HG03378 (cell line): ENCODE measurements at regions not wholly inside any gene's neighbourhood (a gene's known extent, or its start where the extent isn't known, plus 50 kb on each side); places are given as distances from the start of the nearest gene placed in this dataset.

Source experiments
- ATAC-seq: cut with Tn5 transposase; IDR thresholded peaks from one replicate; pipeline ENCODE4 v1.9.1; 2021; ENCODE audit warnings: mild to moderate bottlenecking, moderate library complexity; ENCODE audit not compliant: unreplicated experiment

DNA sequence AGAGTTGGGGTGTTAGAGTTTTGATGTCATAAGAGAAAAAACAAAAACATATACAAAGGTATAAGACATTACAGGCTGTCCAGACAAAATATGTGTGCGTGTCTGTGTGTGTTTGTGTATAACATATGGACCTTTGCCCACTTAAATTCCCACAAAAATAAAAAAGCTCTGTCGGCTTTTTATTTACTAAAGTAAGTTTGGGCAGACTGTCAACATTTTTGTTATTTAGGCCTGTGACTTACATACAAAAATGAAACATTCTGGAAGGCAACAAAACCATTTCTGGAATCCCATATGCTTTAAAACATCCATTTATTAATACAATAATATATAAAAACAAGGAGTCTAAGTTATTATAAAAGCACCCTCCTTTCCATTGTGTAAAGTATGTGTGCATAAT is 960.1 kb upstream of the FAT3 start:
- no peak for ATAC-seq

DNA sequence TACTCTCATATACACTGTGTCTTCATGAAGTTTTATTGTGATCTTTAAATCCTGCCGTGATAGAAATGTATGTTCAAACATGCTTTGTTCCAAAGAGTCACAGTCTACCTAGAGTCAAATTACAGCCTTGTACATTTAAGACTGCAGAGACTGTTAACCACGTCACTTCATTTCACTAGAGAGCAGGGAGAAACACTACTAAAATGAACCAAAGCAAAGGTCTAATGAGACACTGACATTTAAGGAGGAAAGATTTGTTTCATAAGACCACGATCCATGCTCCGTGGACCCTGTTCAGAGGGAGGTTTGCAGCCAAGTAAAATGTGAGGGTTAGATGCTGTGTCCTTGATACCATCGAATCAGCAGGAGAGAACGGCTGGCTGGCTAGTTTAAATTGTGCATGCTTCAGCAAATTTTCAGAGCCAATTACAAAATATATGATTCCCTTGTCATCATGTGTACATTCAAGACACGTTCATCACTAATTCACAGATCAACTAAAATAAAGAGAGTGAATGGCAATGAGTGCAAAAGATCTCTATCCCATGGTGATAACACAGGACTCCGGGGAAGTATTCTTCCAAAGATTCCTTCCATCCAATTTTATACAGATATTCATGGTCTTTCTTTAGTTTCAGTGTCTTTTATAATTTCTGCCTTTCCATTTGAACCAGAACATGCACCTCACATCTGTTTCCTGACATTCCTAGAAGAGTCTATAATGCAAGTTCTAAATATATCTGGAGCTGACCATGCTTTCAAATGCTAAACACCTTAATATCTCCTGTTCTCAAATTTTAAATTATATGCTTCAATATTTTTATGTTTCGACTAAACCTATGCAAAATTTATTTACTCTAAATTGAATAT is 960.9 kb upstream of the FAT3 start:
- ATAC-seq, result no peak

DNA sequence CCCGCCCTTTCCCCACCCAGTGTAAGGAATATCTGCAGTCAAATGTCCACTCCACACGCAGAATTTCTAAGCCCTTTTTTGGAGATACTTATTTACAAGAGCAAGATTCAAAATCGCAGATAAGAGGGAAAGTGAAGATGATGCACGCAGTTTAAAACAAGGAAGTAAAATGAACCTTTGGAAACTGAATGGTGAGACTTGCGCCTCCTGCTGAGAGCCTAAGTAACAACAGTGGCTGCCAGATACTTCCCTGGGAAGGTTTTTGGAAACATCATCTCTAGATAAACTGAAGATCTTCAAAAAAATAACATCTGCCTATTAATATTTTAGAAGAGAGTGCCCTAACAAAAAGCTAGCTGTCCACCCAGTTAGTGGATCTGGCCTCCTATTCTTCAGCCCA is 963.1 kb upstream of the FAT3 start:
- no peak for ATAC-seq

DNA sequence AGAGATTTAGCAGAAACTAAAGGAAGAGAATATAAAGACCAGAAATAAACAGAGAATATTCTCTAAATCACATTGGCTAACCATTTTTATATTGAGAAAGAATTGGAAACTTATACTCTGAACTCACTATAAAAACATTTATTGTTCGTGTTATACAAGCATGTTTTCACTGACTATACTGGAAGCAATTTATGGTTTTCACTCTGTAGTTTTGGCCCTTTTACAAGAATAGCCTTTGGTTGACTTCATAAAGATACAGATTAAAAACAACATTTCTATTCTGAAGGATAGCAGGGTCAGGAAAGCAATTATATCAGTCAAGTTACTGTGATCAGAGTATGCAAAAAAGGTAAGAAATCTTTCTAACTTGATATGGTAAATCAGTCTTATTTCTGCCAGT is 965.7 kb upstream of the FAT3 start:
- no peak for ATAC-seq

DNA sequence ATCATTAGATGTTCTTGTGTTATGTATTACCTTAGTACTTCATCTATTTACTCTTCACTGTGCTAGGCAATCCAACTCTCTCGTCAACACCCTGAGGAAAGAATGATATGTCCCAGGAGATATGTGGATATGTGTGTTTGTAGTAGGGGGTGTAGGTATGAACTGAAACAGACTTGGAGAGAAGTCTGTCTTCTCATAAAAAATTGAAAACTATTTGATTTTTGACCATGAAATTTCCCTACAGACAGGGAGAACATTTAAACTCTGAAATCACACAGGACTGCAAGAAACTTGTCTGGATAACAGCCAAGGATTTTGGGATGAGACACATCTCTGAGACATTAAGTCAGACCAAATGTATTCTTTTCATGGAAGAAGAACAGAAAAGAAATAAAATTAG is 967.0 kb upstream of the FAT3 start:
- no peak for ATAC-seq

DNA sequence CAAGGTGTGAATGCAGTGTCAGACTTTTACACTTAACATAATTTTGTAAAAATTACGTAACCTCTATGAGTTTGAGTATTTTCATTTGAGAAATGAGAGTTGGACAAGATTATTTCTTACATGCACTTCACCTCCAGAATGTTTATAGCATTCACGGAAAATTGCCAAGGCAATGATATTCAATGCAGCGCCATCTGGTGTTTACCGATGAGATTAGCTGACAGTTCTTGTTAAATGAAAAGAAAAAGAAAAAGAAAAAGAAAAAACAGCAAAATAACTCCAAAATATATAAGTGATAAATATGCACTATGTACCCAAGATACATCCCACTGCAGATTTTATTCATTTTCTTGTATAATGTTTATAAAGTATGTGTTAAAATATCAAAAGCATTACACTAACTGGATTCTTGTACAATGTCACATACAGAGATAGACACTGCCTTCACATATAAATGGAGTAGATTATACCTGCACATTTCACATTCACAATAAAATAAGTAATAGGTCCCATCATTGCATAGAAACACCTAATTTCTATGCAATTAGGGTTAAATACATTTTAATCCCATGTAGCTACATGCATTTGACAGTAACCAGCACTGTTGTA is 976.3 kb upstream of the FAT3 start:
- ATAC-seq, result peak; percentile 61

DNA sequence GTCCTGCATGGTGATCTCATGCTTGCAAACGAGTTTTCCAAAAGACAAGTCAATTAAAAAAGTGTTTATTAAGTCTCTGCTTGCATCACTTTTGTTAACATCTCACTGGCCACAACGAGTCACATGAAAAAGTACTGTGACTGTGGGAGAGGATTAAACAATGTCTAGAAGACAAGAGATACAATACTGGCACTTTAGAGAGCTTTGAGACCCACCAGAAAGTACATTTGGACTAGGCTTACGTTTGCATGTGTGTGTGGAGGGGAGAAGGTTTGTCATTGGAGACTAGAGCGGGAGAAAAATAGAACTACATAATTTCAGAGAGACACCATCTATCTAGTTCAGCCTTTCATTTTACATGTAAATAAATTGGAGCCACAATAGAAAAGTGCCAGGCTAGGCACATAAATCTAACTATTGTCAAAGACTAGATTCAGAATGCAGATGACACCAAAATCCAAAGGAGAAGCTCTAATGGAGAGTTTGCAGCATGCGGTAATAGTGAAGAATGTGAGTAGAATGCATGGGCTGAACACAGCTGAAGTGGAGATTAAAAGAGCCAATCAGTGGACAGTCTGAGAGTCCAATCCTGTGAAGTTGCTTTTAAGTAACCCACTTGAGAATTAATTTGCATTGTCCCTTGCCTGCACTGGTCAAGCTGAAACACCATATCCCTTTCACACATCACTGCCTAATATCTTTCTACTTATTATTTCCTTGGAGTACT is 977.4 kb upstream of the FAT3 start:
- ATAC-seq, result no peak

DNA sequence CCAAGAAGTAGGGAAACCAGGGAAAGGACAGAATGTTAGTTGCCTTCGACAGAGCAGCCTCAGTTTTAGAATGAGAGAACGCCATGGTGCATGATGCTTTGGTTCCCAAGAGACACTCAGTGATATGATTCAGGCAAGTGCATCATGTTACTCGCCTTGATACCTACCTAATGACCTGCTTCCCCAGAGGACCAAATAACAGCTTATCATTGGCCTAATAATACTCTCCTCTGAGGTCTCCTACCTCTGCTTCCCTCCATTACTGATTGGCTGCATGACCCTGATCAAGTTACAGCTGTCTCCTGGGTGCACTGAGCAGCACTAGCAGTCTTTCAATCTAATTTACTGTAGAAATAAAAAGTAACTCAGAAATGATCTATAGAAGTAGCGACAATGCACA is 979.7 kb upstream of the FAT3 start:
- no peak for ATAC-seq

DNA sequence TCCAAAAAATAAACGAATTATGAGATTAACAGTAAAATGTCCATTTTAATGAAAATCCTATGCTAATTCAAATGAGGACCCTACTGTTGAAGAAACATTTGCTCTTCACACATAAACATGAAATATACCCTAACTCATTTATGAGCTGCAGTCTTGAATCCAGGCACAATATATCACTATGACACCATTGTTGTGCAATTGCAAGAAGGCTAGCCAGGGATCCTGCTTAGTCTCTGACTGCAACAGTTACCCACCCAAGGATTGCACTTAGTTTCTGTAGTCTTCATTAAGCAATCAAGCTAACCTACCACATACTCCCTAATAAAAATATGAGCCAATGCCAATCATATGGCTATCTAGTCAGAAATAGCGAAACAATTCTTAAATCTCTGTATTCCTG is 981.0 kb upstream of the FAT3 start:
- ATAC-seq, result no peak

DNA sequence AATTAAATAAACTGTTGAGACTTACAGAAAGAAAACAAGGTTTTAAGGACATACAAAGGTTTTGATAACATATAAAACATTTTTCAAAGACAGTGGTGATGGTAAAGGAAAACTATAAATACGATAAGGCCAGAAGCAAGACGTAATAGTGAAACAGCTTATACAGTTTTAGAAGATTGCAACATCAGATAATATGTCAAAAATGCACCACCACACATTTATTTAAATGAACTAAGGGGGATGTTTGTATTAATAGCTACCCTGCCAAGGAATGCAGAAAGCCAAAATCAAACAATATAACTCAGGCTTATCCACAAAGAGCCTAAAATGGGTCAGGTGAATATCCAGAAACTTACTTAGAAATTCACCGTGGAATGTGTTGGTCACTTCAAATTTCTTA is 981.6 kb upstream of the FAT3 start:
- no peak for ATAC-seq

DNA sequence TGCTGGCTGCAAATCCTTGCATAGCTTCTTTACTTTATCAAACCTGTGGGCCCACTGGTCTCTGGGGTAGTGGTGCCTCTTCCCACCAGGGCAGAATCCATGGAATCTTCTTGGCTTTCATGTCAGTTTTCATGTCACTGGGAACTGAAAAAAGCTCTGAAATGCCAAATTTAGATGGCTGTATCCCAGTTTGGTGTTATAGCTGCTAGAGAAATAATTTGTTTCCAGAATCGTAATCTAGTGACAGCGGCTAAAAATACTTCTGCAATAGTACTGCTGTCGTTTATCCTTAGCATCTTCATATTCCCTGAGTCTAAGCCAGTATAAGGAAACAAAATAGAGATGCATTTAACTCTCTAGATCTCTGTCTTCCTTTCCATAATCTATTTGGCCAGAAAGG is 983.4 kb upstream of the FAT3 start:
- ATAC-seq, result no peak

DNA sequence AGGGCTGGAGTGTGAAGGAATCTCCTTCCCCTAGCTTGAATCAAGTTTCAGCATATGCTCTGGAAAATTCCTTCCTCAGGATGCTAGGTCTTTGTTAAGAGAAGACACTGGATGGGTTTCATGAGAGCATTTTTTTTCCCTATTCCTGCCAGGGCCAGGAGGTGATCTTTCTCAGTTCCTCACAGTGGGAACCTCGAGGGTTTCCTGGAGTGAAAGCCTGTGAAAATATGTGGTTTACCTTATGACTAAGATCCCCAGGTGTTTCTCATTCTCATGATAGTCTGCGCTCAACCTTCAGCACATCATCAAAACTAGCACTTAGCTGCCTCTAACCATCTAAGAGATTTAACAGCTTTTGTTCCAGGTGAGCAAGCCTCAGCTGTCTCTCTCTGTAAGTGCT is 985.3 kb upstream of the FAT3 start:
- ATAC-seq, result no peak

DNA sequence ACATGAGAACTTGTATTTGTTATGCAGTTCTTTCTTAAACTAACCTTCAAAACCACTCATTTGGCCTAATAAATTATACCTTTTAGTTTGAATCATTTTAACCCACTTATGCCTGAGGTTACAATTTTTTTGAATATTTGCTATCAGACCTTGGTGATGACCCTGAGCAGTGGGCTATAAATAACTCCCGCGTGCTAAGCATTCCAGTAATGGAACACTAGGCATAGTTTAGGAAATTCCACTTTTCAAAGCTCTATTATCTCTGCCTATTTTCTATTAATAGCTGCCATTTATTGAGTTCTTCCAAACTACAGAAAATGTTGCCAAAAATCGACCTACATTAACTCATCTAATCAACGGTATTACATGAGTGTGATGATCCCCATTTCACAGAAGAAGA is 993.4 kb upstream of the FAT3 start:
- ATAC-seq, result no peak

DNA sequence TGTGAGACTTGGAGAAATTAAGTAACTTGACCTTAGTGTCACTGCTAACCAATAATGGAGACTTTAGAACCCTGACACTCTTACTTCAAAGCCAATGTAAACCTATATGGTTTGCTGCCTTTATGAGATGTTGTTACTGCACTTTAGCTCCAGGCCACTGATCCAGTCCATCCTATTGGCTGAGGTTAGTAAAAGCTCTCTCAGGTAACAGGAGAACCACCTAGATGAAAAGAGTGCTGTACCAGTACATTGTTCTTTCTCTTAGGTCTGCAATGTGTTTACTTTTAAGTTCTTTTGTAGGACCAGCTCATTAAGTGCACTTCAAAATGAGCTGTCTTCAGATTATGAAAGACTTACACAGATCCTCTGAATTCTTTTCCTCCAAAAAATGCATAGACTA is 994.0 kb upstream of the FAT3 start:
- no peak for ATAC-seq

DNA sequence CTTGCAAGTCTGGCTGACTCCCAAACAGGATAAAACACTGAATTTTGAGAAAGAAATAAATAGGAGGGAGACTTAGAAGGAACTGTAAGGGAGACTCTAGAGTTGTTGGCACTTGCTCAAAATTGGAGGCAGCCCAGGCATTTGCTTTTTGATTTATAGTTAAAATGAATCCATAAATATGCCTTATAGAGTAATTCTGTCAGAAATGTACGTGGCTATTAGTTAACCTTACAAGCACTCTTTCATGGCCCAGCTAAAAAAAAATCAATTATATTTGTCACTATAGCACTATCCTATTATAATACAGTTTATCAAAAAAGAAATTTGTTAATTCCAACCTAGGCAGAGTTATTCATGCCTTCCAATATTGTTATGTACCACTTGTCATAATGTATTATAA is 1000.0 kb upstream of the CHORDC1 start:
- ATAC-seq, result no peak

DNA sequence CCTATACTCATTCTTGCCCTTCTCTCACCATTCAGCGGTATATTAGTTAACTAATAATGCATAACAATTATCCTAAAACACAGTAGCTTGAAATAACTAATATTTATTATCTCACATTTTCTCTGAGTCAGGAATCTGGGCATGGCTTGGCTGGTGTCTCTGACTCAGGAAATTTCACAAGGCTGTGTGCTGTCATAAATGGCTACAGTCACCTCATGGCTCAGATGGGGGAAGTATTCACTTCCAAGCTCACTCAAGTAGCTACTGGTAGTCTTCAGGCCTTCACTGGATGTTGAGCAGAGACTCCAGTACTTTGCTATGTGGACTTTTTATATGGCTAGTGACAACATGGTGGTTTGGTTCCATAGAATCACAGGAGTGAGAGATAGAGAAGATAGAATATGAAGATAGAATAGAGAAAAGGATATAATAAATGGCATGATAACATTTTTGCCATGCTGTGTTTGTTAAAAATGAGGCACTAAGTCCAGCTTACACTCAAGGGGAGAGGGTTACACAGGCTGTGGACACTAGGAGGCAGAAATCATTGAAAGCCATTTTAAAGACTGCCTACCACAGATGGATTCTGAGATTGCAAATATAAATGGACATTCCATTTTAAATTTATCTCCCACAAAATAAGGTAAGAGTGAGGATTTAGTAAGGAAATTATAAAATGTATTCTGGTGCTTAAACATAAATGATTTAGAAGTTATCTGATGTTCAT is 997.8 kb upstream of the CHORDC1 start:
- ATAC-seq, result no peak

DNA sequence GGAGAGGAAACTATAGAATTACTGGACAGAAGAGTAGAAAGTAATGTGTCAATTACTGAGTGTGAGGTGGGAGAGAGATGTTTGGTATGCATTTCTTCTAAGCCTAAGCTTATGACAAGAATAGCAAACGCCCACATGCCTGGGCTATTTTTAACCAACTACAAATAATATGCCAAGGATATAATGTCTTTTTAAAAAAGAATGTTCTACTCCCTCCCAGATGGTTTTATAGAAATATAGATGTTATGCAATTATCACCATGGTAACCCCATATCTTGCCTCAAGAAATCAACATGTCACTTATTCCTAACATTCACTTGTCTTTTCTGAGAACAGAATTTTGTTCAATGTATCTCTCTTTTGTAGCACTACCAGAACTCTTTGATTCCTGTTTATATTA is 996.7 kb upstream of the CHORDC1 start:
- ATAC-seq, result no peak

DNA sequence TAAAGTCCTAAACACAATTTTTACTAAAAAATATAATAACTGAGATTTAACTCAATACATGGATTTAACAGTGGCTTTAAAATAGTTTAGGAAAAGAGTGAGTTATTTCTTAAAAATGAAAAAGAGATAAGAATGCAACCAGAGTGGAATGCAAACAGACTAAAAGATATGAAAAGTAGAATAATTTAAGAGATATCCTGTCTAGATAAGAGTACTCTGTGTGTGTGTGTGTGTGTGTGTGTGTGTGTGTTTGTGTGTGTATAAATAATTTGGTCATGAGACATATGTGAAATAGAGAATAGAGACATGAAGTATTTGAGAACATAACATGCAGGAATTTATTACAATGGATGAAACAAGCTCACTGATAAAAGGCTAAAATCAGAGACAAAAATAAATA is 986.9 kb upstream of the CHORDC1 start:
- ATAC-seq, result no peak

DNA sequence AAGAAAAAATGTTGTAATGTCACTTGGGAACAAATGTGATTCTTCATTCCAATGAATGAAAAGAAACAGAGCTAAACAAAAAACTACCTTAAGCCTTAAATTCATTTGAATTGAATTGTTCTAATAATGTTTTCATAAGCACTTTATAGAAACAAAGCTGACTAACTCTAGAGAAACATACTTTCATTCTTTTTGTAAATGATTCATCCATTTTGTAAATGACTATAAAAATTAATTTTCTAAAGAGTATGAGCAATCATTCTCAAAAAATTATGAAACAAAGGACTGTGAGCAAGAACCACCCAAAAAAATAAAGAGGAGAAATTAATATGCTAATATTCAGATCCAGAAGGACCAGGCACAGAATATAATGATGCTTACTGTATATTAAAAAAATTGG is 986.5 kb upstream of the CHORDC1 start:
- no peak for ATAC-seq

DNA sequence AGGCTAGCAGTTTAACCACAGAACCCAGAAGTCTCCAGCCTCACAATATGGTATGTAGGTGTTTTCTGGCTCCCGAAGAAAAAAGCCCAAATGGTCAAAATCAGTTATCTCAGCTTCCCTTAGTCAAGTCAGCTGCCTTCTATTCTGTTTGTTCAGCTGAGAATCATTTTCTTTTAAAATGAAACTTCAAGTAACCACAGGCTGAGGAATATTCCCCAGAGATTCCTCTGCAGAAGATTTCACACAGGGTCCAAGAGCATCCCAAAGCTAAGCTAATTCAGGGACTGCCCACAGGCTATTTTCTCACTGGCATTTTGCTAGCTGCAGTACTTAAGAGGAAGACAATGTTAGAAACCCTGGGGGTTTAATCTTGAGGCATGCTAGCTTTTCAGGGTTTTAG is 977.0 kb upstream of the CHORDC1 start:
- no peak for ATAC-seq

DNA sequence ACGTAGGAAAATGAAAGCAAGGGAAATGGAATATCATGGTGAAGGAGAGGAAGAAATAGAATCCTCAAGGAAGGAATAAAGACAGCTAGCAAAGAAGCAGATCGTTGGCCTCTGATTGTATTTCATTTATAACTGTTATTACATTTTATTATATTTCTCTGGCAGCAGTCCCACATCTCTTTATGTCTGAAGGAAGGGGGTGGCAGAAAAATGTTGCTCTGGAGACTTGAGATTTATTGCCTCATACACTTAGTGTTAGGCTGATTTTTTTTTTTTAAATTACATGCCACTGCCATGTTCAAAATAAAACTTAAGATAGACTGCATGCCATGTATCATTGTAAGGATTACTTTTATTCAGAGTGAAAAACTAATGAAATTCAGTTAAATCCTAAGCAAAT is 971.7 kb upstream of the CHORDC1 start:
- no peak for ATAC-seq
